GM19463 (cell line): ENCODE measurements at regions not wholly inside any gene's neighbourhood (a gene's known extent, or its start where the extent isn't known, plus 50 kb on each side); places are given as distances from the start of the nearest gene placed in this dataset.
"Not testable (repeated sequence)": the region's sequence is repeated elsewhere in the genome, so short reads cannot be mapped to it uniquely, and the experiment has no call there.

ENCODE experiments used
- ATAC-seq: cut with Tn5 transposase; IDR thresholded peaks from one replicate; pipeline ENCODE4 v1.9.1; 2021; ENCODE audit warnings: mild to moderate bottlenecking, moderate library complexity; ENCODE audit not compliant: unreplicated experiment

DNA sequence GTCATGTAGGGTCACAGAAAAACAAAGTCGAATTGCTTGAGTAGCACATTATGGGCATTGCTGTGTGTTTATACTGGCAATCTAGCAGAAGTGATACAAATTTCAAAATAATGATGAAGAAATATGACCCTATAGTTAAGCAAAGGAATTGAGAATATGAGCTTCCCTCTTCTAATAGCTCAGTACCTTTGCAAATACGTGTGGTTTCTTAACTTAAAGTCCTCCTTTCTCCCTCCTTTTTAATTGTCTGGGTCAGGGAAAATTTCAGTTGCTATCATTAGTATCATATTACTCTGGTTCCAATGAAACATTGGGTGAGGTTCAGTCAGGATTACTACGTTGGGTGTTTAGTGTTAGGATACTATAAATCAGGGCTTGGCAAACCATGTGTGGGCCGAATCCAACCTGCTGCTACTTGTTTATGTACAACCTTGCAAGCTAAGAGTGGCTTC, 166.8 kb upstream of the CARMIL1 start:
- ATAC-seq, result no peak

DNA sequence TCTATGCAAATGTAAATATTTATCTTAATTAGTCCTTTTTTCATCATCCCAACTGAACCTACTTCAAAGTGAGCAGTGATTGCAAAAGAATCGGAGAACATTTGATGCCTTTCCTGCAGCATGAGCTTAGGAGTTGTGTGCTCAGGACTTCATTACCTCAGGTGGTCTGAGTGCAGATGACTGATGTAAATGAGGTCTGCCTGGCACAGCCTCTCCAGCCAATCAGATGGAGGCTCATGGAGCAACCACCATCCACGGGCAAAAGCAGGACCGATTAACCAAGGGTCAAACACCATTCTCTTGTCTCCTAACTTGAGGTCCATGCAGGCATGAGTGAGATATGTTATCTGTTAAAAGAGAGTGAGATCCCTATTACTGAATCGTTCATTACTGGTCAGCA, 165.7 kb upstream of the CARMIL1 start:
- ATAC-seq, result no peak

DNA sequence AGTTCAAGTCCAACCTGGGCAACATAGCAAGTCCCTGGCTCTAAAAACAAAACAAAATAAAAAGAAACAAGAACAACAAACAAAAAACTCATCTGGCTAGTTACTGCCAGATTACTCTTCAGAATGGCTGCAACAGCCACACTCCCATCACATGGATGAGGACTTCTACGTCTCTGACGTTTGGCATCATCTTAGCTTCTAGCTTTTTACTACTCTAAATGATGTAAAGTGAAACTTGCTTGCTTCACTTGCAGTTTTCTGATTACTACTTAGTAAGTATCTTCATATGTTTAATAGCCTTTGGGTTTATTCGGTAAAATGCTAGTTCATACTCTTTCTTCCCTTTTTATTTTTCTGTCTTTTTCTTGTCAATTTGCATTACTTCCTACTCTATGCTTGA, 161.1 kb upstream of the CARMIL1 start:
- ATAC-seq, result no peak

DNA sequence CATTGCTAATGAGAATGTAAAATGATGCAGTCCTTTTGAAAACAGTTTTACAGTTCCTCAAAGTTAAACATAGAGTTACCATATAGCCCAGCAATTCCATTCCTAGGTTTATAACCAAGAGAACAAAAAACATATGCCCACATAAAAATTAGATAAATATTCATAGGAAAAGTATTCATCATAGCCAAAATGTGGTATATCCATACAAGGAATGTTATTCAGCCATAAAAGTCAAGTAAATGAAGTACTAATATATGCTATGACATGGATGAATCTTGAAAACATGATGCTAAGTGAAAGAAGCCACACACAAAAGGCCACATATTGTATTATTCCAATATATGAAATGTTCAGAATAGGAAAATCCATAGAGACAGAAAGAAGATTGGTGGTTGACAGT, 158.0 kb upstream of the CARMIL1 start:
- ATAC-seq, result no peak

DNA sequence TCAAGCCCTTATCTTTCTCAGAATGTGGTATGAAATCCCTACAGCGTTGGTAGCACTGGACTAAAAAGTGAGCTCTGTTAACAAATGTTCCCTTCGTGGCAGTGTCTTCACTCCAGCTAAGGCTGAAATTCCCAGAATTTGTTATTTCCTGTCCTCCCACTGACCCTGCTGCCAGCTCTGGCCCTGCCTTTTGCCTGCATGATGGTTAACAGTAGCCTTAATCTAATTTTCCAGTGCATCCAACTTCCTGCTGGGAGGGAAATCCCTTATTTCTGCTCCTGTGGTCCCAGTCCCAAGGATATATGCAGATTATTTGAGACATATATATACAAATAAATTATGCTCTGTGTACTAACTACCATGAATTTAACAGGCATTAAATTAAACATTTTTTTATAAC, 157.2 kb upstream of the CARMIL1 start:
- ATAC-seq, result no peak

DNA sequence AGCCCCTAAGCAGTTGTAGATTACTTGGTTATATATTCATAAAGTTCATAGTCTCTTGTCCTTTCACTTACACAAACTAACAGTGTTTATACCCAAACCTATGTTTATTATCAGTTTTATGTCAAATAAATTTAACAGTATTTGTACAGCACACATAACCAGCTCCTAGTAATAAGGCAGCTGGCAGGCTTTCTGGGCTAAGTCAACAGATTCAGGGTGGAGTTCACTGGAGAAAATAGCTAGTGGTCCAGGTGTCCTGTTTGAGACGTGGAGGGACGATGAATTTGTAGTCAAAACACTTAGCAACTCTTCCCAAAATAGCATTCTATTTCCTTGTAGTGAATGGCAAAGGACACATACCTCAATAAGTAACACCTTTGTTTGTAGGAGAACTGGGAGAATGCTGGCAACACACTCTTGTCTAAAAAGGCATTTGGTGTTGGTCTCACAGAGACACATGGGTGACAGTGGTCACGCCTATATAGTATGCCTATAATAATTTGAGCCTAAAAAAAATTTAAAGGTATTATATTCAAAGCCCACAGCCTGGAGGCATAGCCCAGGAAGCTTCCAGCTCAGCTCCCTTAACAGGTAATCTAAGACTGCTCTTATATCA, 156.4 kb upstream of the CARMIL1 start:
- ATAC-seq, result no peak

DNA sequence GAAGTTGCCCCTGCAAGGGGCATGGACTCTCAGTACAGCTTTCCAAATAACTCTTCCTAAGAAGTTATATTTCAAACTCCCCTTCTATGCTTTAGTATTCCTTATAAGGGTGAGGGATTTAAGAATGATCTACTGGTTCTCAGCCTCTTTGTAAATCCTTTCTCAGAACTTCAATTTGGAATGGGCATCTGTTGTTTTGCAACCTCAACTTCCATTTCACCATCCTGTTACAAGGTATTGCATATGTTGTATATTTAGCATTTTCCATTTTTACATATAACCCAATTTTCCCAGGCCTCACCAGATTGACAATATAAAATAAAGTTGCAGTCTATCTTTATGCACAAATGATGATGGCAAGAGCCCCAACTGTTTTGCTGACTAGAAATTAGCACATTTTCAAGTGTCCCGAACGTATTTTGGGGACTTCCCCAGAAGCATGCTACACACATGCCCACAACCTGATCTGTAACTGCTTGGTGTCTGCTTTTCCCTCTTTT, 154.9 kb upstream of the CARMIL1 start:
- no peak for ATAC-seq

DNA sequence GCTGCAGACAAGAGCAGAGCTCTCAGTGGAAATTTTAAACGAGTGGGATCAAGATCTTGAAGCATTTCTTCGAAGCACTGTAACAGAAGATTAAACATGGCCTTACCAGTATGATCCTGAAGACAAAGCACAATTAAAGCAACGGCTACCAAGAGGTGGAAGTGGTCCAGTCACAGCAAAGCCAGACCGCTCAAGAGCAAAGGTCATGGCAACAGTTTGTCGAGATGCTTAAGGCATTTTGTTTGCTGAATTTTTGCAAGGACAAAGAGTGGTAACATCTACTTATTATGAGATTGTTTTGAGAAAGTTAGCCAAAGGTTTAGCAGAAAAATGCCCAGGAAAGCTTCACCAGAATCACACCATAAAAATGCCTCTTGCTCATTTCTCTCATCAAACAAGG, 153.4 kb upstream of the CARMIL1 start:
- no peak for ATAC-seq

DNA sequence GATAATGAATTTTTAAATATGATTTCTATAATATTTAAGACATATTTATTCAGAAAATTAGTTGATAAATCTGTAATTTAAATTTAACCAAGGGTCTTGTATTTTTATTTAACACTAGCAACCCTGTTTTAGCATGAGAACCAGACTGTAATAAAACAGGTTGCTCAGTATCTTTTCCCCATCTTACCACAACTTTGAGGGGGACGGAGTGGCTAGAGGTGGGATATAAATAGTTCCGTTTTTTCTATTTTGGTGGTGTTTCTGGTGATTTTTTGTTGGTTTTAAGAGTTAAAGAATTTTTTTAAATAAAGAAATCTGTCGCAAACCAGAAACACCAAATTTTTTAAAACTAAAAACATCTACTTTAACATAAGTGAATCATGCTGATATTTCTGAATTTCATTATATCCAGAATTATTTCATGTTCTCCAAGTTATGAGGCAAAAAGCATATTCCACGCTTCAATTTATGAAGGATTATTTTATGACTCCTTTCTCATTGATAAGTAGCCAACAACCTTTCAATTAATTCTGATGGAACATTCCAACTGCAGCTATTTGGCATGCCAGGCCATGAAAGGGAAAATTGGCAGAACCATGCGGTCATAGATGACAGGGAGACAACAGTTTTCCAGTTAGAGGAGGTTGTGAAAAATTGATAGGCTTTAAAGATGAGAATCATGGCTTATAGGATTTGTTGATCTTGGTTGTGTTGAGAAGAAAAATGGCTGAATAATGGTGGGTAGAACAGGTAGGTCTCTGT, 151.9 kb upstream of the CARMIL1 start:
- ATAC-seq, result no peak

DNA sequence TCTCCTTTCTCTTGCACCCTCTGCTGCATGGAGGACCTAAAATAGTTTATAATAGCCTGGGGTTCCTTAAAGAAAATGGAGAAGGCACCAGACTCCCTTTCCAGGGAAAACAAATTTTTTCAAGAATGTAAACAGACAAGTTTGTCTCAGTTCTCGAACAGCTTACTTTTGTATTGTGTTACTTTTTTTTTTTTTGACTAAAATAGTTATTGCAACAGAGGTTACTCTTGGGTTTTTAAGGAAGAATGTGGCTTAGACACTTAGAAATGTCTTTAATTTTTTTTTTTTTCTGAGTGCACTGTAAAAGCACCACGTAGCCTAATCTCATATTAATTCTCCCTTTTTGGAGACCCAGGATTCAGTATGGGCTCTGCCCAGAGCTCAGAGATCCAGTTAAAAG, 148.7 kb upstream of the CARMIL1 start:
- ATAC-seq, result no peak

DNA sequence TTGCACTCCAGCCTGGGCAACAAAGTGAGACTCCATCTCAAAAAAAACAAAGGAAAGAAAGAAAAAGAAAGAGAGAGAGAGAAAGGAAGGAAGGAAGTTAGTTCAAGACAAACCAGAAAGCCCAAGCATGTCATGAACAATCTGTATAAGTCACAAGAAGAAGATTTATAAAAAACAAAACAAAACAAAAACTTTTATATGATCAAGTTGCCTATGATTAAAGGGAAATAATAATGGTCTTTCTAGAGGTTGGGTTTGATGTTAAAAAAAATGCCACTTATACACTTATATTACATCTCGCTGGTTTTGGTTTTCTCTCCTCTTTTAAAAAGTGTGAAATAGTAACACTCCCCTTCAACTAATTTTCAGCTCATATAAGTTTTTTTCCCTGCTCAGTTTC, 146.2 kb upstream of the CARMIL1 start:
- no peak for ATAC-seq

DNA sequence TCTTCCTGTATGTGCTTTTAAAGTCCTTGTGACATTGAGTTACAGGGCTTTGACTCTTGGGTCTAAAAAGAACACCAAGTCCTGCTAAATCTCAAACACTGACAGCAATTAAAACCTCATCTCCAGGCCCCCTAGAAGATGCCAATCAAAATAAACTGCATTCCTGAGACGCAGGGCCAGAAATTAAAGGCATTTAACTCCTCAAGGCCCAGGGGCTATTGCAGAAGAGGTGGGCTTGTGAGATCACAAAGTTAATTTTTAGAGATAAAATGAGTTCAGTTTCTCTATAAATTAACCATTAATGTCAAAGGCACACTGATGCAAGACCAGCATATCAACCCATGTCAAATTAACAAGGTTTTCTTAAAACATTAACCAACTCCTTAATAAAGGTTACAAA, 145.6 kb upstream of the CARMIL1 start:
- no peak for ATAC-seq

DNA sequence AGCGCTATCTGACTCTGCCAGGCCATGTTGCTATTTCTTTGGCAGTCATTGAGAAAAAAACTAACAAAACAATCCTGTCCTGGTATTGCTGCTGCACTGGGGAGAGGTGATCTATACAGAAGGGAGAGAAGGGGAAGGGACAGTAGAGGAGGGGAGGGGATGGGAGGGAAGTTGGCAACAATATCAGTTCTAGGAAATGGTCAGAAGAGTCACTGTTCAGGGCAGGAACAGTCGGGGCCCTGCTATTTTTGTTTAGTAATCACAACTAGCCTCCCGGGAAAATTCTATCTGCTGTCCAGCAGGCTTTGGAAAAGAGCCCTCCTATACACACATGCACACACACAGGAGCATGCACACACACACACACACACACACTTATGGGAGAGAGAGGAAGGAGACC, 142.3 kb upstream of the CARMIL1 start:
- ATAC-seq, result no peak

DNA sequence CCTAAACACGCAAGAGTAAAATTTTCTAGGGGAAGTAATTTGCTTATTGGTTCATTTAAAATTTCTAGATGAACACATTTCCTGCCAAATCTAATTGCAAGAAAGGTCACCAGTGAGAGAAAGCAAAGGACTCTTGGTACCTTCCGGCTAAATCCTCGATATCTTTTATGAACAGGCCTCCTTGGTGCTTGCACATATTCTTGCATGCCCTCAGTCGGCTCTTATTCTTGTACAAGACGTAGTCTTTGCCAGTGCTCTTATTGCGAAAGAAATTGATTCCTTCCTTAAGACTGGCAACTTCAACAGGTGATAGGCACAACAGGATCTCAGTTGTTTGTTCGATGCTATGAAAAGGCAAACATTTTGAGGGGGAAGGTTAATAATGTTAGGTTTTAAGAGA, 141.7 kb upstream of the CARMIL1 start:
- no peak for ATAC-seq

DNA sequence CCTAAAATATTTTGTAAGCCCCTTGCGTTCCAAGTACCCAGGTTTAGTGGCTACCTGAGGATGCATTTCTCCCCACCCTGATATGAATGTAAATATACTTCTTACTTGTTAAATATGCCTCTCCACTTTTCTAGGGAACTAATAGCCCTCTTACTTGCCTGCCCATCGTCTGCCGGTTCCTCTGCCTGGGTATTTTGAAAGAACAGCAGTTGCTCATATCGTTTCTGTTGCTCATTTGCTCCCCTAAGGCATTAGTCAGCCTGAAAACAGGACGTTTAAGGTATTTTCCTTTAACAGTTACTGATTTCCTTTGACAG, 141.3 kb upstream of the CARMIL1 start:
- ATAC-seq, result no peak

DNA sequence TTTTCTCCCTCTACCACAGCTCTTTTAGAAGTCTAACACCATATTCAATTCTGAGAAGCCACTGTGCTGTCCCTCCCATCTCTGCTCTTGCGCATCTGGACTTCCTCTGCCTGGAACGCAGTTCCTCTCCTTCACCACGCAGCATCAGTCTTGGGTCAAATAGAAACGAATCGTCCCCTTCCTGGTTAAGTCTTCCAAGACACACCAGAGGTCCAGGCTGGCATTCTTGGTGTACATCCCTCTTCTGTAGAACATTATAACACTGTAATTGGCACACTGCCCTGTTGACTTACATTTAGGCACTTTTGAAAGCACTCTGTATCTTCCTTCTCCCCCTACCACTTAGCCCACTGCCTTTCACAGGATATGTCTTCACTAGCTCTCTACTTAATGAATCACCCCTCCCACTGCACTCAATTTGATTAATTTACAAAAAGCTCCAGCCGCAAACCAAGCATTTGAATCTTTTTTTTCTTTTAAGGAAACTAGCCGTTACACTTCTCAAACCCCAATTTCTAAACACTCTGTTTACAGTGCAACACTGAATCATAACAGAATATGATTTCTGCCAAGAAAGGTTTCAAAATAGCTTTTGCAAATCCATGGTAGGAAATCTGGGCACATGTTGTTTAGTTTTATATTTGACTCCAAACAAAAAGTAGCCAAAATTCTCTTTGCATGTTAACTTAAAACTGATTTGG, 140.8 kb upstream of the CARMIL1 start:
- ATAC-seq, result peak; percentile 92

DNA sequence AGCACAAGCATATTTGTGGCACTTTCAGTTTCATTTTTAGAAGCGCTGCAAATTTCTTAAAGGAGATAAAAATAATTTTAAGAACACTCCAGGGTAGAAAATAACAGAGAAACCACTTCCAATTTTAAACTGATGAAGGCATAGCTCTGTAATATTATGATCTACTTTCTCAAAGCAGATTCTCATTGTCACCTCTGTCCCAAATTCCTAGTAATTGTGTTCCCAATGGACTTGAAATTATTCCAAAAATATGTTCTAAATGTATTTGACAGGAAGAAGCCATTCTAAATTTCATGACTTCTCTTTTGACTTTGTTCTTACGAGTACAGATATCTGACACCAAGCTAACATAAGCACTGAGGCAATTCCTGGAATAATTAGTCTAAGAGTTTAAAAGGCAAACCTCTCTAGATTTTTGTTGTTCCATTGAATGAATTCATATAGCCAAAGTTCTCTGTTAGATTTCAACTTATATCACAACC, 140.2 kb upstream of the CARMIL1 start:
- no peak for ATAC-seq

DNA sequence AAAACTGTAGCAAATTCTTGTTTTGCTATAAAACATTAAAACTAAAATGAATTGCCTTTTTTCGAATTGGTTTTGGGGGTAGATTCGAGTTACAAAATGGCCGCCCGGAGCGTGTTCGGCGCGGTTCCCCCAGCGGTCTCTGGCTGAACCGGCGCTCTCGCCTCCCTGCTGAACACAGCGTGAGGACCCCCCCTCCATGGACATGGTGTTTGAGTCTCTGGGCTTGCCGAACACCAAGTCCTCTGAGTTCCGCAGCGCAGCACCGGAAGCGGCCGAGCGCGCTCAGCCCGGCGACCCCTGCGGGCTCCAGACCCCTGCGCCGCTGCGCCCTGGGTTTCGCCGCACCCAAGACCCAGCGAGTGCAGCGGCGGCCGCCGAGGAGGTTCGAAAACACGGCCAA, 139.6 kb upstream of the CARMIL1 start:
- not testable (repeated sequence) for ATAC-seq

DNA sequence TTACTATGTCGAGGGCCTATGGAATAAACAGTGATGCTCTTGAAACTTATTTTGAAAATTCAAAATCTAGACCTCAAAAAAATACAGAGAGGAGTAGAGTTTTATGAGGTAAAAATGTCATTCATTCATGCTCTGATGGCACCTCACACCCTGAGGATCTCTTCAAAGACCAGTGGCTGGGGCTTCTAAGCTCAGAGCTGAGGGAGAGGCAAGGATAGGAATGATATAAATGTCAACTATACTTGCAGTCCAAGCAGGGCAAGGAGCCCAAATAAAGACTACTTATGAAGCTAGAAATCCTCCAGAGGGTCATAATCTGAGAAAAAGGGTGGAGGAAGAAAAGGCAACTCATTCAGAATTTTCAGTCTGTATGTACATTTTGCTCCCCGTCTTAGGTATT, 136.7 kb upstream of the CARMIL1 start:
- no peak for ATAC-seq

DNA sequence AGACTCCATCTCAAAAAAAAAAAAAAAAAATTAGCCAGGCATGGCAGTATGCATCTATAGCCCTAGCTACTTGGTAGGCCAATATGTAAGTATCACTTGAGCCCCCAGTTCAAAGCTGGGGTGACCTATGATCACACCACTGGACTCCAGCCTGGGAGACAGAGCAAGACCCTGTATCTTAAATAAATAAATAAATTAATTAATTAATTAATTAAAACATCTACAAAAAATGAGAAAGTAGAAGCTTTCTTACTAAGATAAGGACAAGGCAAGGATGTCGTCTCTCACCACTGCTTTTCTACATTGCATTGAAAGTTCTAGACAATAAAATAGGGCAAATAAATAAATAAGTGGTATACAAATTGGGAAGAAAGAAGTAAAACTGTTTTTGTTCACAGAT, 134.3 kb upstream of the CARMIL1 start:
- no peak for ATAC-seq

DNA sequence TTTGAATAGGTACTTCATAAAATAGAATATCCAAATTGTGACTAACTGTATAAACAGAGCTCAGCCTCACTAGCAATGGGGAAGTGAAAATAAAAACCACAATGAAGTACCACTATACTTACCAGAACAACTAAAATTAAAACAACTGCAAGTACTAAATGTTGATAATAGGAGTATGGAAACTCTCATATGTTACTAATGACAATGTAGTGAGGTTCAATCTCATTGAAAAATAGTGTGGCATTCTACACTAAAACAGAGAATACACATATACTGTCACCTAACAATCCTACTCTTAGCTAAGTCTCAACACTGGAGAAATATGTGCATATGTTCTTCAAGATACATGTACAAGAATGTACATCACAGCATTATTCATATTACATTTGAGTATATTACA, 132.0 kb upstream of the CARMIL1 start:
- peak; percentile 98 for ATAC-seq

DNA sequence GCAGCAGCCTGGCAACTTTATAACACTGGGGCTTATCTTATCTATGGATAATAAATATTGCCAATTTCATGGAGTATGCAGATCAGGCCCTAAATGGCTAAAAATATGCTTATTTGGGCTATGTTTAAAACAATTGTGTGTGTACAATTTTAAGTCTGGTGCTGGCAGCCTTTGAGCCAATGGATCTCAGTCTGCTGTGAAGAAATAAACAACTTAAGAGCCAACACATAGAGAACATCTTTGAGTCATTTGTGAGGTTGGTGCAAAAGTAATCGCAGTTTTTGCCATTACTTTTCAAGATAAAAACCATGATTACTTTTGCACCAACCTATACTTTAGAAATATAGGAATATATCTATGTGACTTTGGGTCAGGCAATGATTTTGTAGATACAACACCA, 129.1 kb upstream of the CARMIL1 start:
- no peak for ATAC-seq
